Common myeloid progenitor, CD34-positive (primary cell): ENCODE measurements at regions not wholly inside any gene's neighbourhood (a gene's known extent, or its start where the extent isn't known, plus 50 kb on each side); places are given as distances from the start of the nearest gene placed in this dataset.

Experiments used
- CTCF ChIA-PET: fragments of 350-600 bp; sonication (Branson Sonifier 250); formaldehyde crosslinking; loops from one replicate; lab custom pipeline; 2021; ENCODE audit warnings: antibody characterized with exemption; lab: Charles Lee
- POLR2A ChIA-PET: fragments of 350-600 bp; sonication (Branson Sonifier 250); formaldehyde crosslinking; loops from one replicate; lab custom pipeline; 2021; ENCODE audit warnings: antibody characterized with exemption; lab: Charles Lee
- DNase-seq, 3 donors: peaks; one replicate each; pipeline versions ENCODE4 v3.0.0 to v3.0.0-alpha.2; 2013
- H3K27ac ChIP-seq, 2 experiments: 1 replicate in 1 of 2; 2 replicates in 1 of 2; pipeline ENCODE4 v1.7.0; 2013; ENCODE audit warnings: inconsistent platforms in 2 of 2, low read length in 2 of 2, mild to moderate bottlenecking in 2 of 2, low read depth in 1 of 2, moderate library complexity in 1 of 2; ENCODE audit not compliant: severe bottlenecking in 2 of 2, insufficient read depth in 1 of 2, poor library complexity in 1 of 2
- H3K27me3 ChIP-seq, 5 experiments: replicated peaks in 2 of 5; 1 replicate in 3 of 5; 2 replicates in 2 of 5; pipeline versions ENCODE4 v1.6.1 to v1.7.0; 2013; ENCODE audit warnings: low read length in 4 of 5, mild to moderate bottlenecking in 2 of 5, moderate library complexity in 2 of 5, inconsistent platforms in 1 of 5; ENCODE audit not compliant: insufficient read depth in 5 of 5, control insufficient read depth in 4 of 5
- H3K36me3 ChIP-seq, 4 experiments: 1 replicate in 2 of 4; 2 replicates in 2 of 4; pipeline versions ENCODE4 v1.6.1 to v1.7.0; 2013; ENCODE audit warnings: low read length in 3 of 4, control low read depth in 1 of 4, mild to moderate bottlenecking in 1 of 4; ENCODE audit not compliant: control insufficient read depth in 4 of 4, insufficient read depth in 4 of 4
- H3K4me1 ChIP-seq, 4 experiments: 1 replicate in 3 of 4; 2 replicates in 1 of 4; pipeline versions ENCODE4 v1.6.1 to v1.7.1; 2013; ENCODE audit warnings: low read length in 3 of 4, mild to moderate bottlenecking in 3 of 4, control low read depth in 1 of 4, inconsistent platforms in 1 of 4, moderate library complexity in 1 of 4; ENCODE audit not compliant: control insufficient read depth in 4 of 4, insufficient read depth in 4 of 4; ENCODE audit errors: control extremely low read depth in 1 of 4
- H3K4me3 ChIP-seq, 7 experiments: 1 replicate in 4 of 7; 2 replicates in 3 of 7; pipeline versions ENCODE4 v1.5.1 to v1.7.0; 2013; ENCODE audit warnings: mild to moderate bottlenecking in 7 of 7, low read length in 6 of 7, moderate library complexity in 6 of 7, inconsistent platforms in 2 of 7, low read depth in 2 of 7, control low read depth in 1 of 7; ENCODE audit not compliant: insufficient read depth in 4 of 7, control insufficient read depth in 1 of 7; ENCODE audit errors: extremely low read depth in 1 of 7
- H3K9me3 ChIP-seq, 5 experiments: 1 replicate in 4 of 5; 2 replicates in 1 of 5; pipeline versions ENCODE4 v1.6.1 to v1.7.1; 2013; ENCODE audit warnings: low read length in 4 of 5, mild to moderate bottlenecking in 2 of 5, inconsistent platforms in 1 of 5, low read depth in 1 of 5, moderate library complexity in 1 of 5; ENCODE audit not compliant: control insufficient read depth in 4 of 5, insufficient read depth in 2 of 5; ENCODE audit errors: control extremely low read depth in 1 of 5
- WGBS: methylation state at CpG from one replicate; pipeline ENCODE4 v1.1.5; 2013; ENCODE audit not compliant: insufficient coverage; 5-methylcytosine and 5-hydroxymethylcytosine counted together

- Histone ChIP-seq H3K4me3 (no peak overlapping the region), H3K27me3 (peaks cover 0 to 4% (median 0%) of the 10 kb centered on the region in 5 experiments), H3K4me1 (no peaks in the 10 kb centered on the region), H3K9me3 (no peaks in the 10 kb centered on the region), H3K36me3 (no peaks in the 10 kb centered on the region), H3K27ac (no peak overlapping the region)
- ChIA-PET CTCF (no interaction called here), POLR2A (no interaction called here)
- no peak for DNase-seq
- WGBS = 100% methylated on average over 1 of the region's 1 CpG
Observed at GRCh38 chr6:125481056-125481455, 179.3 kb upstream of the HDDC2 start.

GRCh38 chr6:125485757-125486156 is 184.0 kb upstream of the HDDC2 start:
- no CpG with 5 or more reads among the region's 4 CpGs for WGBS
- Histone ChIP-seq H3K27ac (no peak overlapping the region), H3K36me3 (no peaks in the 10 kb centered on the region), H3K9me3 (no peaks in the 10 kb centered on the region), H3K4me3 (no peak overlapping the region), H3K4me1 (no peaks in the 10 kb centered on the region), H3K27me3 (peaks cover 0 to 3% (median 0%) of the 10 kb centered on the region in 5 experiments)
- ChIA-PET CTCF (no interaction called here), POLR2A (no interaction called here)
- DNase-seq = no peak

GRCh38 chr6:125486881-125487280 is 185.1 kb upstream of the HDDC2 start:
- 88% methylated on average over 1 of the region's 2 CpGs for WGBS
- ChIA-PET POLR2A (no interaction called here), CTCF (no interaction called here)
- Histone ChIP-seq H3K36me3 (no peaks in the 10 kb centered on the region), H3K4me1 (no peaks in the 10 kb centered on the region), H3K27ac (no peak overlapping the region), H3K4me3 (no peak overlapping the region), H3K9me3 (no peaks in the 10 kb centered on the region), H3K27me3 (peaks cover 0 to 2% (median 0%) of the 10 kb centered on the region in 5 experiments)
- DNase-seq = no peak

- Histone ChIP-seq H3K27ac (no peak overlapping the region), H3K27me3 (peaks cover 0 to 2% (median 0%) of the 10 kb centered on the region in 5 experiments), H3K4me3 (no peak overlapping the region), H3K4me1 (no peaks in the 10 kb centered on the region), H3K36me3 (no peaks in the 10 kb centered on the region), H3K9me3 (no peaks in the 10 kb centered on the region)
- POLR2A ChIA-PET = no interaction called here
- no CpG with 5 or more reads among the region's 2 CpGs for WGBS
- no peak for DNase-seq
- CTCF ChIA-PET = no interaction called here
Observed at GRCh38 chr6:125489579-125490285, 188.0 kb upstream of the HDDC2 start.

- H3K27me3 ChIP-seq = peaks cover 0 to 2% (median 0%) of the 10 kb centered on the region in 5 experiments
- H3K4me1 ChIP-seq = no peaks in the 10 kb centered on the region
- H3K27ac ChIP-seq = no peak overlapping the region
- H3K9me3 ChIP-seq = no peaks in the 10 kb centered on the region
- ChIA-PET POLR2A (no interaction called here), CTCF (no interaction called here)
- 100% methylated on average over 6 of the region's 8 CpGs for WGBS
- DNase-seq = no peak
- H3K4me3 ChIP-seq = no peak overlapping the region
- no peaks in the 10 kb centered on the region for H3K36me3 ChIP-seq
Observed at GRCh38 chr6:125491860-125492618, 190.3 kb upstream of the HDDC2 start.

GRCh38 chr6:125498606-125499005 is 196.8 kb upstream of the HDDC2 start:
- H3K27ac ChIP-seq = no peak overlapping the region
- DNase-seq = no peak
- WGBS = 100% methylated on average over 3 of the region's 3 CpGs
- H3K36me3 ChIP-seq = no peaks in the 10 kb centered on the region
- CTCF ChIA-PET = no interaction called here
- H3K4me3 ChIP-seq = no peak overlapping the region
- POLR2A ChIA-PET = no interaction called here
- H3K4me1 ChIP-seq = no peaks in the 10 kb centered on the region
- no peaks in the 10 kb centered on the region for H3K27me3 ChIP-seq
- no peaks in the 10 kb centered on the region for H3K9me3 ChIP-seq

- CTCF ChIA-PET = no interaction called here
- Histone ChIP-seq H3K27me3 (no peaks in the 10 kb centered on the region), H3K9me3 (no peaks in the 10 kb centered on the region), H3K27ac (no peak overlapping the region), H3K4me1 (no peaks in the 10 kb centered on the region), H3K36me3 (no peaks in the 10 kb centered on the region), H3K4me3 (no peak overlapping the region)
- DNase-seq = no peak
- POLR2A ChIA-PET = no interaction called here
Observed at GRCh38 chr6:125499535-125499934, 197.8 kb upstream of the HDDC2 start.
